ENCODE measurements at regions not wholly inside any gene's neighbourhood (a gene's known extent, or its start where the extent isn't known, plus 50 kb on each side); places are given as distances from the start of the nearest gene placed in this dataset.

DNA sequence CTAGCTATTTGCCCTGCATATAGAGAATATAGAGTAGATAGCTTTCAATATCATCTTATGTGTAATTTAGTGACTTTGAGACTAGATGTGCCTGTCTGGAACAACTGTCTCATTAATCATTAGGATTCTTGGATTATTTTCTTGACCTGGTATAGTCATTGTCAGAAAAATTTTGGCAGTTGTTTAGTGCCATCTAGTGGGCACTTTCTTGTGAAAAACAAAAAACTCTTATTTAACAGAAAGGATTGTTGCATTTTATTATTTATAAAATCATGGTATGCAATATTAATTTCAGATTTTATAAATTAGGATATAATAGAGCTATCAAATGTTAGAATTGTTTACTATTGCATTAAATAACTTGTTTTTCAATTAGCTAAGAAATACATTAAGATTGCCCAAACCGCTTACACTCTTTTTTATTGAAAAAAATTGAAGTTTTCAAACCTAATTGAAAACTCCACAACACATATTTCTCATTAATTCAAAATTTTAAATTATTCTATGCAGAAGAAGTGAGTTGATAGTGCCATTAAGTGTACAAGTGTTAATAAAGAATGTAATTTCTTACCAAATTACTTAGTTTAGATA is 80.3 kb downstream of the DYNAP start:
- TF ChIP-seq, protein P1, sequence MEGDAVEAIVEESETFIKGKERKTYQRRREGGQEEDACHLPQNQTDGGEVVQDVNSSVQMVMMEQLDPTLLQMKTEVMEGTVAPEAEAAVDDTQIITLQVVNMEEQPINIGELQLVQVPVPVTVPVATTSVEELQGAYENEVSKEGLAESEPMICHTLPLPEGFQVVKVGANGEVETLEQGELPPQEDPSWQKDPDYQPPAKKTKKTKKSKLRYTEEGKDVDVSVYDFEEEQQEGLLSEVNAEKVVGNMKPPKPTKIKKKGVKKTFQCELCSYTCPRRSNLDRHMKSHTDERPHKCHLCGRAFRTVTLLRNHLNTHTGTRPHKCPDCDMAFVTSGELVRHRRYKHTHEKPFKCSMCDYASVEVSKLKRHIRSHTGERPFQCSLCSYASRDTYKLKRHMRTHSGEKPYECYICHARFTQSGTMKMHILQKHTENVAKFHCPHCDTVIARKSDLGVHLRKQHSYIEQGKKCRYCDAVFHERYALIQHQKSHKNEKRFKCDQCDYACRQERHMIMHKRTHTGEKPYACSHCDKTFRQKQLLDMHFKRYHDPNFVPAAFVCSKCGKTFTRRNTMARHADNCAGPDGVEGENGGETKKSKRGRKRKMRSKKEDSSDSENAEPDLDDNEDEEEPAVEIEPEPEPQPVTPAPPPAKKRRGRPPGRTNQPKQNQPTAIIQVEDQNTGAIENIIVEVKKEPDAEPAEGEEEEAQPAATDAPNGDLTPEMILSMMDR (IDR thresholded peaks at IDR 0.05; ENCODE audit: insufficient read depth, low read length, poor library complexity, severe bottlenecking) = peak; percentile 76
- TF ChIP-seq EZH2phosphoT487 (conservative IDR thresholded peaks at IDR 0.05; ENCODE audit: low read length) = no peak

All from SU-DHL-6 (cell line).